Stomach (tissue), 8 donors: ENCODE measurements at regions not wholly inside any gene's neighbourhood (a gene's known extent, or its start where the extent isn't known, plus 50 kb on each side); places are given as distances from the start of the nearest gene placed in this dataset.

Experiments used
- DNase-seq, 2 donors: peaks; one replicate each; pipeline versions ENCODE4 v3.0.0 to v3.0.0-alpha.2; 2013 to 2019
- H3K27ac ChIP-seq, 5 donors: fragments of 200-600 bp in 4 of 5; sonication (generic) in 4 of 5; one replicate each; pipeline ENCODE4 v1.5.1; 2013 to 2019; ENCODE audit warnings: mild to moderate bottlenecking in 1 of 5, moderate library complexity in 1 of 5
- H3K27me3 ChIP-seq, 3 donors: fragments of 200-600 bp; sonication (generic); one replicate each; pipeline ENCODE4 v1.5.1; 2017 to 2019; ENCODE audit warnings: mixed run types in 1 of 3
- H3K36me3 ChIP-seq, 4 donors: fragments of 200-600 bp; sonication (generic); 1 replicate in 3 of 4; 2 replicates in 1 of 4; pipeline ENCODE4 v1.5.1; 2016 to 2019
- H3K4me1 ChIP-seq, 4 donors: fragments of 200-600 bp; sonication (generic); one replicate each; pipeline ENCODE4 v1.5.1; 2016 to 2019
- H3K4me3 ChIP-seq, 4 donors: fragments of 200-600 bp; sonication (generic) in 3 of 4; one replicate each; pipeline ENCODE4 v1.5.1; 2016 to 2019; ENCODE audit warnings: mild to moderate bottlenecking in 1 of 4
- H3K9me3 ChIP-seq, 4 donors: fragments of 200-600 bp; sonication (generic); one replicate each; pipeline ENCODE4 v1.5.1; 2016 to 2019
- EP300 ChIP-seq: sonication (generic); formaldehyde crosslinking; IDR thresholded peaks from one replicate; pipeline ENCODE4 v1.6.1; 2017; ENCODE audit warnings: antibody characterized with exemption
- POLR2A ChIP-seq, 4 donors: fragments of 450-650 bp; IDR thresholded peaks; one replicate each; pipeline ENCODE4 v1.6.1; 2016; ENCODE audit warnings: antibody characterized with exemption in 4 of 4, control low read depth in 2 of 4, mild to moderate bottlenecking in 1 of 4, moderate library complexity in 1 of 4
- POLR2AphosphoS5 ChIP-seq, 3 donors: sonication (generic); formaldehyde crosslinking; IDR thresholded peaks; one replicate each; pipeline ENCODE4 v1.6.1; 2016; ENCODE audit warnings: antibody characterized with exemption in 3 of 3
- WGBS, 5 donors: extraction: QIAGEN DNeasy Blood & Tissue Kit in 3 of 5; methylation state at CpG; one replicate each; pipeline versions ENCODE4 v1.1.5 to v1.1.7; 2013 to 2018; 5-methylcytosine and 5-hydroxymethylcytosine counted together
- intact Hi-C: fragments of 100-400 bp; cut with DNase I; formaldehyde crosslinking; loops from one replicate; pipeline ENCODE4 v1.15.1; 2023; ENCODE audit warnings: low total_unique reads
- TF ChIP-seq, protein P1 (sequence below), 7 experiments: fragments of 450-650 bp in 4 of 7; fragments of 200-600 bp in 3 of 7; sonication (generic) in 3 of 7; IDR thresholded peaks; one replicate each; pipeline ENCODE4 v1.5.1; 2016 to 2019; ENCODE audit warnings: antibody characterized with exemption in 7 of 7, control low read depth in 2 of 7, mild to moderate bottlenecking in 1 of 7
- donor health status: healthy with polysubstance abuse.
- donor health status: Bipolar disorder and iron deficiency.
- donor health status: healthy.

DNA sequence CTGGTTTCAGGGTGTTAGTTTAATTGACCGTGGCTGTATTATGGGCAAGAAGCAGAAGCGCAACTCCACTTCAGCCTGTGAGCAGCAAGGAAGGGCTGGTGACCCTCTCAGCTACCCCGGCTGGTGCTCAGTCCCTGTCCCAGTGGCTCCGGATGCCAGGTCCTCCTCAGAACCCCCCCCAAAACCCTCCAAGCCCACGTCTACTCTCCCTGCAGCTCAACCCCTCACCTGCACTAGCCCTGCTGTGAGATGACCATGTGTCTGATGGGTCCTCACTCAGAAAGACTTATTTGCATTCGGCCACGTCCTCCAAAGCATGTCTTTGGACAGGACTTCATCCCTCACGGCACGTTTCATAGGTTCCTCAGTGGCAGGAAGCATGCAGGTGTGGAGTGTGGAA lies 119.7 kb upstream of the ALKAL2 start:
- Histone ChIP-seq H3K4me1 (no peaks in the 10 kb centered on the region), H3K9me3 (peaks cover 0 to 20% (median 14%) of the 10 kb centered on the region in 4 donors), H3K27me3 (no peaks in the 10 kb centered on the region), H3K36me3 (no peaks in the 10 kb centered on the region), H3K4me3 (no peak overlapping the region), H3K27ac (no peak overlapping the region)
- no peak for TF ChIP-seq POLR2A (IDR thresholded peaks at IDR 0.05)
- TF ChIP-seq EP300 = no peak
- TF ChIP-seq, protein P1, sequence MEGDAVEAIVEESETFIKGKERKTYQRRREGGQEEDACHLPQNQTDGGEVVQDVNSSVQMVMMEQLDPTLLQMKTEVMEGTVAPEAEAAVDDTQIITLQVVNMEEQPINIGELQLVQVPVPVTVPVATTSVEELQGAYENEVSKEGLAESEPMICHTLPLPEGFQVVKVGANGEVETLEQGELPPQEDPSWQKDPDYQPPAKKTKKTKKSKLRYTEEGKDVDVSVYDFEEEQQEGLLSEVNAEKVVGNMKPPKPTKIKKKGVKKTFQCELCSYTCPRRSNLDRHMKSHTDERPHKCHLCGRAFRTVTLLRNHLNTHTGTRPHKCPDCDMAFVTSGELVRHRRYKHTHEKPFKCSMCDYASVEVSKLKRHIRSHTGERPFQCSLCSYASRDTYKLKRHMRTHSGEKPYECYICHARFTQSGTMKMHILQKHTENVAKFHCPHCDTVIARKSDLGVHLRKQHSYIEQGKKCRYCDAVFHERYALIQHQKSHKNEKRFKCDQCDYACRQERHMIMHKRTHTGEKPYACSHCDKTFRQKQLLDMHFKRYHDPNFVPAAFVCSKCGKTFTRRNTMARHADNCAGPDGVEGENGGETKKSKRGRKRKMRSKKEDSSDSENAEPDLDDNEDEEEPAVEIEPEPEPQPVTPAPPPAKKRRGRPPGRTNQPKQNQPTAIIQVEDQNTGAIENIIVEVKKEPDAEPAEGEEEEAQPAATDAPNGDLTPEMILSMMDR (IDR thresholded peaks at IDR 0.05) = no peak
- TF ChIP-seq POLR2AphosphoS5 (IDR thresholded peaks at IDR 0.05) = no peak
- no peak for DNase-seq
- 63 to 76% (median 72%) methylated on average over 7 to 9 of the region's 9 CpGs for WGBS, 5 donors
- intact Hi-C loops = no loop called here

DNA sequence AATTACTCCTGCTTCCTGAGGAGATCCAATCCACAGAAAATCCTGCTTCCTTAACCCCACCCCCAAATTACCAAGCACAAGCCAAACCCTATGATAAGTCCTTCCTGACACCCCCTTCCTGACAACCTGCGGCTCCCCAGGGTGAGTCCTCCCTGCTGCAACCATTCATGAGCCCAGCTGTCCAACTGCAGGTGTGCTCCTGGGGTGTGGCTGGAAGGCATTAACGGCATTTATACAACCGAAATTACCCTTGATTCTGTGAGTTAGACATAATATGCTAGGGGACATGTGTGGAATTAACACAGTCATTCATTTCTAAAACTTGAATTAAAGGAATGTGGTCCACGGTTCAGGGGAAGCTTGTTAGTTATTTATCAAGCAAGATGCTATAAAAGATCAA lies 119.0 kb upstream of the ALKAL2 start:
- 66 to 84% (median 77%) methylated on average over 4 of the region's 4 CpGs for WGBS, 5 donors
- H3K27me3 ChIP-seq = no peaks in the 10 kb centered on the region
- intact Hi-C loops = no loop called here

DNA sequence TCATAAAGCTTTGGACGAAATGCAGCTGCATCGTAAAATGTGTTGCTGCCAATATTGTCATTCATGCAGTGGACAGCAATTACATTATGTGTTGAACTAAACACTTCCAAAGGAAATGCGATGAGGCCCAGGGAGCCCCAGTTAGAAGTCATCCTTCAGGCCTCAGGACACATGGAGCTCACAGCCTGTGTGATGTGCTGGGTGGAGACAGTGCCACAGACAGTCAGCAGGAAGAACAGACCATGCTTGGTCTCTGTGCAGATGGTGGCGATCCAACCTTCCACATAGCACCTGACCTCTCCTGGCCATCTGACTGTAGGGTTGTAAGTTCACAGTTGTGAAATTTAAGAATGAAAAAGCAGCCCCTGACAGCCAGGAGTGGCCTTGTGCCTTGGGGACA lies 118.3 kb upstream of the ALKAL2 start:
- Histone ChIP-seq H3K4me1 (no peaks in the 10 kb centered on the region), H3K9me3 (peaks cover 0 to 17% (median 14%) of the 10 kb centered on the region in 4 donors), H3K27me3 (no peaks in the 10 kb centered on the region), H3K27ac (no peak overlapping the region), H3K4me3 (no peak overlapping the region), H3K36me3 (no peaks in the 10 kb centered on the region)
- intact Hi-C loops = no loop called here
- no peak for TF ChIP-seq POLR2AphosphoS5 (IDR thresholded peaks at IDR 0.05)
- TF ChIP-seq, protein P1 (IDR thresholded peaks at IDR 0.05) = no peak
- no peak for TF ChIP-seq POLR2A (IDR thresholded peaks at IDR 0.05)
- TF ChIP-seq EP300 = no peak
- 82 to 93% (median 90%) methylated on average over 4 of the region's 4 CpGs for WGBS, 5 donors
- DNase-seq = no peak

More for the DNA sequence above, 119.0 kb upstream of the ALKAL2 start:
- DNase-seq = no peak
- no peaks in the 10 kb centered on the region for H3K4me1 ChIP-seq
- no peak overlapping the region for H3K4me3 ChIP-seq
- TF ChIP-seq, protein P1 (IDR thresholded peaks at IDR 0.05) = no peak
- no peak for TF ChIP-seq EP300
- TF ChIP-seq POLR2AphosphoS5 (IDR thresholded peaks at IDR 0.05) = no peak
- no peak for TF ChIP-seq POLR2A (IDR thresholded peaks at IDR 0.05)
- H3K36me3 ChIP-seq = no peaks in the 10 kb centered on the region
- no peak overlapping the region for H3K27ac ChIP-seq
- H3K9me3 ChIP-seq = peaks cover 0 to 17% (median 14%) of the 10 kb centered on the region in 4 donors

DNA sequence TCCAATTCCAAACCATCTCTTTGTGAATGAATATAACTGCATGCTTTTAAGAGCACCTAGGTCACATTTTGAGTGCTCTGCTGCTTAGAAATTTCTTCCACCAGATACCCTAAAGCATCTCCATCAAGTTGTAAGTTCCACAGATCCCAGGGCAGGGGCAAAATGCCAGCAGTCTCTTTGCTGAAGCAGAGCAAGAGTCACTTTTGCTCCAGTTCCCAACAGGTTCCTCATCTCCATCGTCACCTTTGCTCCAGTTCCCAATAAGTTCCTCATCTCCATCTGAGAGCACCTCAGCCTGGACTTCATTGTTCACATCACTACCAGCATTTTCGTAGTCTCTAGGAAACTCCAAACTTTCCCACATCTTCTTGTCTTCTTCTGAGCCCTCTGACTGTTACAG lies 116.7 kb upstream of the ALKAL2 start:
- Histone ChIP-seq H3K4me3 (no peak overlapping the region), H3K27me3 (no peaks in the 10 kb centered on the region), H3K9me3 (peaks cover 0 to 17% (median 14%) of the 10 kb centered on the region in 4 donors), H3K27ac (no peak overlapping the region), H3K4me1 (no peaks in the 10 kb centered on the region), H3K36me3 (no peaks in the 10 kb centered on the region)
- 62 to 88% (median 82%) methylated on average over 2 of the region's 2 CpGs for WGBS, 5 donors
- intact Hi-C loops = no loop called here
- no peak for TF ChIP-seq POLR2A (IDR thresholded peaks at IDR 0.05)
- no peak for TF ChIP-seq POLR2AphosphoS5 (IDR thresholded peaks at IDR 0.05)
- TF ChIP-seq, protein P1 (IDR thresholded peaks at IDR 0.05) = no peak
- no peak for TF ChIP-seq EP300
- no peak for DNase-seq
